CD4-positive, alpha-beta T cell (primary cell): ENCODE measurements at regions not wholly inside any gene's neighbourhood (a gene's known extent, or its start where the extent isn't known, plus 50 kb on each side); places are given as distances from the start of the nearest gene placed in this dataset.

Source experiments
- ATAC-seq: fragments of 200-7000 bp; cut with Tn5 transposase; one replicate; pipeline ENCODE4 v1.10.0; 2022; ENCODE audit warnings: mild to moderate bottlenecking; ENCODE audit not compliant: poor library complexity
- CTCF ChIA-PET: fragments of 350-600 bp; sonication (Branson Sonifier 250); formaldehyde crosslinking; loops from one replicate; lab custom pipeline; 2021; ENCODE audit warnings: antibody characterized with exemption, inconsistent platforms; lab: Charles Lee
- POLR2A ChIA-PET: fragments of 350-600 bp; sonication (Branson Sonifier 250); formaldehyde crosslinking; loops from one replicate; lab custom pipeline; 2021; ENCODE audit warnings: antibody characterized with exemption, inconsistent platforms; lab: Charles Lee
- DNase-seq, 14 experiments: peaks; one replicate each; pipeline ENCODE4 v3.0.0-alpha.2; 2013 to 2020; ENCODE audit warnings: mixed read lengths in 2 of 14
- H3K27ac ChIP-seq, 2 donors: one replicate each; pipeline versions ENCODE4 v1.5.1 to v1.7.0; 2013; ENCODE audit warnings: low read length in 2 of 2, low read depth in 1 of 2, mild to moderate bottlenecking in 1 of 2
- H3K27me3 ChIP-seq, 2 experiments: 1 replicate in 1 of 2; 2 replicates in 1 of 2; pipeline versions ENCODE4 v1.6.1 to v1.7.0; 2013; ENCODE audit warnings: low read length in 2 of 2, control low read depth in 1 of 2, mild to moderate bottlenecking in 1 of 2, moderate library complexity in 1 of 2; ENCODE audit not compliant: insufficient read depth in 2 of 2, control insufficient read depth in 1 of 2
- H3K36me3 ChIP-seq: one replicate; pipeline ENCODE4 v1.6.1; 2013; ENCODE audit warnings: low read length, control low read depth; ENCODE audit not compliant: insufficient read depth
- H3K4me1 ChIP-seq: one replicate; pipeline ENCODE4 v1.6.1; 2013; ENCODE audit warnings: low read length, control low read depth; ENCODE audit not compliant: insufficient read depth
- H3K4me3 ChIP-seq: one replicate; pipeline ENCODE4 v1.5.1; 2013; ENCODE audit warnings: mild to moderate bottlenecking, low read length, moderate library complexity
- H3K9me3 ChIP-seq, 2 experiments: 1 replicate in 1 of 2; 2 replicates in 1 of 2; pipeline versions ENCODE4 v1.6.1 to v1.7.0; 2013; ENCODE audit warnings: low read length in 2 of 2, mild to moderate bottlenecking in 2 of 2, control low read depth in 1 of 2, moderate library complexity in 1 of 2; ENCODE audit not compliant: control insufficient read depth in 1 of 2, insufficient read depth in 1 of 2
- H3K27ac Mint-ChIP-seq: one replicate; pipeline ENCODE4 v1.8.0; 2020; ENCODE audit warnings: mixed read lengths
- H3K27me3 Mint-ChIP-seq: one replicate; pipeline ENCODE4 v1.8.0; 2021; ENCODE audit warnings: mixed read lengths
- H3K36me3 Mint-ChIP-seq: one replicate; pipeline ENCODE4 v1.8.0; 2021; ENCODE audit warnings: low read depth, mixed read lengths
- H3K4me1 Mint-ChIP-seq: one replicate; pipeline ENCODE4 v1.8.0; 2021; ENCODE audit warnings: low read depth, mixed read lengths
- H3K4me3 Mint-ChIP-seq: one replicate; pipeline ENCODE4 v1.8.0; 2020; ENCODE audit warnings: mild to moderate bottlenecking, mixed read lengths
- H3K9me3 Mint-ChIP-seq: one replicate; pipeline ENCODE4 v1.8.0; 2020; ENCODE audit warnings: mixed read lengths
- CTCF ChIP-seq: fragments of 200-600 bp; IDR thresholded peaks from one replicate; pipeline ENCODE4 v1.8.0; 2022; ENCODE audit warnings: antibody characterized with exemption, mild to moderate bottlenecking
- intact Hi-C, 2 experiments: fragments of 100-400 bp; cut with DNase I in 1 of 2; cut with micrococcal nuclease in 1 of 2; formaldehyde crosslinking; loops; one replicate each; pipeline versions ENCODE4 v1.15.1 to v1.9.0; 2023 to 2025; cut with DNase I, micrococcal nuclease

- Mint-ChIP-seq H3K9me3 (peaks cover 11% of the 10 kb centered on the region), H3K27ac (no peak overlapping the region), H3K4me1 (no peaks in the 10 kb centered on the region), H3K36me3 (no peaks in the 10 kb centered on the region), H3K4me3 (no peak overlapping the region), H3K27me3 (peaks cover 66% of the 10 kb centered on the region)
- Histone ChIP-seq H3K9me3 (peaks cover 2 to 18% of the 10 kb centered on the region in 2 experiments), H3K36me3 (no peaks in the 10 kb centered on the region), H3K27ac (no peak overlapping the region), H3K27me3 (peaks cover 7 to 24% of the 10 kb centered on the region in 2 experiments), H3K4me1 (no peaks in the 10 kb centered on the region), H3K4me3 (no peak overlapping the region)
- ATAC-seq (no peak), DNase-seq (no peak)
- ChIA-PET CTCF (no interaction called here), POLR2A (no interaction called here)
- intact Hi-C loops, result no loop called here
- TF ChIP-seq CTCF, result no peak
Measured at GRCh38 chr11:116661056-116661455, 111.7 kb downstream of the BUD13 start.

GRCh38 chr11:116660011-116660410, 112.8 kb downstream of the BUD13 start:
- H3K36me3 Mint-ChIP-seq, result no peaks in the 10 kb centered on the region
- no peaks in the 10 kb centered on the region for H3K4me1 Mint-ChIP-seq
- H3K27ac ChIP-seq, result no peak overlapping the region
- H3K36me3 ChIP-seq, result no peaks in the 10 kb centered on the region
- H3K4me3 ChIP-seq, result no peak overlapping the region
- H3K27ac Mint-ChIP-seq, result no peak overlapping the region
- H3K27me3 ChIP-seq, result peaks cover 7 to 24% of the 10 kb centered on the region in 2 experiments
- intact Hi-C loops, result no loop called here
- peaks cover 7% of the 10 kb centered on the region for H3K9me3 Mint-ChIP-seq
- H3K4me1 ChIP-seq, result no peaks in the 10 kb centered on the region
- no peak for DNase-seq
- peaks cover 11 to 15% of the 10 kb centered on the region in 2 experiments for H3K9me3 ChIP-seq
- H3K27me3 Mint-ChIP-seq, result peaks cover 56% of the 10 kb centered on the region
- CTCF ChIA-PET, result no interaction called here
- POLR2A ChIA-PET, result no interaction called here
- TF ChIP-seq CTCF, result no peak
- ATAC-seq, result no peak
- H3K4me3 Mint-ChIP-seq, result no peak overlapping the region

DNA sequence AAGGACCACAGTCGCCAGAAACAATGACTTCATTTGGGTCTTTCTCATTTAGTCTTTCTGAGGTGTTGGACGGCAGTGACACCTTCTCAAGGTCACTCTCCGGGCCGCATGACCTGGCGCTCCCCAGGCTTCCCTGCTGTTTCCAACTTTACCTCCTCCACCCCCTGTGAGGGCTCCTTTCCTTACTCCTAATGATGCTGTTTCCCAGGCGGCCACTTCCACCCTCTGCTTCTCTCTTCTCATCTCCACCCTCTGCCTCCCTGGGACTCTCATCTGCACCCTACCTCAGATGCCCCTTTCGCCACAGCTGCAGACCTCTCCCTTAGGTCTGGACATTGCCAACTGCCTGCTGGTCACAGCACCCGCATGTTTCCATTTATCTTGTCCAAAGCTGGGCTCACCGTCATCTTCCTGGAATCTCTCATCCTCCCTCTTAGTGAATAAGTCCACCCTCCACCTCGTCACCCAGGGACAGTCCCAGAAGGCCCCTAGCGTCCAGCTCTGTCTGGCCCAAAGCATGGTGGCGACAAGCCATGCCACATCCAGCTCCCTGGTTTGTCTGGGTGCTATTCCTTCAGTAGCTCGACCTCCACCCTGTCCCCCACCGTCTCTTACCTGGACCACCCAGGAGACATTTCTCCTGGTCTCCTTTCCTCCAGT, 113.8 kb downstream of the BUD13 start:
- no peak overlapping the region for H3K27ac ChIP-seq
- no peak for DNase-seq
- Mint-ChIP-seq H3K27me3 (peaks cover 55% of the 10 kb centered on the region), H3K9me3 (peaks cover 7% of the 10 kb centered on the region), H3K27ac (no peak overlapping the region), H3K4me3 (no peak overlapping the region), H3K4me1 (no peaks in the 10 kb centered on the region), H3K36me3 (no peaks in the 10 kb centered on the region)
- ChIA-PET CTCF (no interaction called here), POLR2A (no interaction called here)
- H3K4me1 ChIP-seq, result no peaks in the 10 kb centered on the region
- no peaks in the 10 kb centered on the region for H3K36me3 ChIP-seq
- peaks cover 4 to 24% of the 10 kb centered on the region in 2 experiments for H3K27me3 ChIP-seq
- no peak for TF ChIP-seq CTCF
- no peak overlapping the region for H3K4me3 ChIP-seq
- intact Hi-C loops, result no loop called here
- no peak for ATAC-seq
- H3K9me3 ChIP-seq, result peaks cover 9 to 11% of the 10 kb centered on the region in 2 experiments
